ENCODE measurements at regions not wholly inside any gene's neighbourhood (a gene's known extent, or its start where the extent isn't known, plus 50 kb on each side); places are given as distances from the start of the nearest gene placed in this dataset.

DNA sequence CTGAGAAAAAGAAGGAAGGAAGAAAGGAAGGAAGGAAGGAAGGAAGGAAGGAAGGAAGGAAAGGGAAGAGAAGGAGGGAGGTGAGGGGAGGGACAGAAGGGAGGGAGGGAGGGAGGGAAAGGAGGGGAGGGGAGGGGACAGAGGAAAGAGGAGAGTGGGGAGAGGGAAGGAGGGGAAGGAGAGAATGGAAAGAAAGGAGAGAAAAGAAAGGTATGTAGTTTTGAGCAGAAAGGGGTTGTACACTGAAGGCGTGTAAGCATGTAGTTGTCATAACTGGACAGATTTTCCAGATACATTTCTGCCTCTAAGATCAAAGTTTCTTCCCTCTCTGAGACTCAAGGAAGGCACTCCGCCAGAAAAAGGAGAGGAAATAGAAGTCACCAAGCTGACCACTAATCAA lies 113.4 kb upstream of the KBTBD8 start:
- H3K4me2 ChIP-seq (ENCODE audit: low read length) = no peak overlapping the region
- H3F3A ChIP-seq (ENCODE audit: insufficient read depth, low read length) = no peaks in the 10 kb centered on the region
- no peaks in the 10 kb centered on the region for H3K9me3 ChIP-seq (ENCODE audit: low read length)
- H3K9me2 ChIP-seq (ENCODE audit: low read depth, low read length) = no peaks in the 10 kb centered on the region
- no peaks in the 10 kb centered on the region for H3K36me3 ChIP-seq (ENCODE audit: insufficient read depth, low read length)
- no peak overlapping the region for H3K4me3 ChIP-seq (ENCODE audit: low read depth, low read length, poor library complexity, severe bottlenecking)
- H4K20me1 ChIP-seq (ENCODE audit: insufficient read depth, low read length) = no peaks in the 10 kb centered on the region
- H3K27ac ChIP-seq (ENCODE audit: low read depth, low read length, poor library complexity, severe bottlenecking) = no peak overlapping the region
- no peaks in the 10 kb centered on the region for H3K79me2 ChIP-seq (ENCODE audit: insufficient read depth, low read length)
- H3K4me1 ChIP-seq (ENCODE audit: insufficient read depth, low read length, severe bottlenecking) = no peaks in the 10 kb centered on the region
- no peaks in the 10 kb centered on the region for H3K27me3 ChIP-seq (ENCODE audit: insufficient read depth, low read length)
- H2AFZ ChIP-seq (ENCODE audit: low read length) = no peak overlapping the region
- no peak overlapping the region for H3K9ac ChIP-seq (ENCODE audit: low read length)
- TF ChIP-seq, protein P1, sequence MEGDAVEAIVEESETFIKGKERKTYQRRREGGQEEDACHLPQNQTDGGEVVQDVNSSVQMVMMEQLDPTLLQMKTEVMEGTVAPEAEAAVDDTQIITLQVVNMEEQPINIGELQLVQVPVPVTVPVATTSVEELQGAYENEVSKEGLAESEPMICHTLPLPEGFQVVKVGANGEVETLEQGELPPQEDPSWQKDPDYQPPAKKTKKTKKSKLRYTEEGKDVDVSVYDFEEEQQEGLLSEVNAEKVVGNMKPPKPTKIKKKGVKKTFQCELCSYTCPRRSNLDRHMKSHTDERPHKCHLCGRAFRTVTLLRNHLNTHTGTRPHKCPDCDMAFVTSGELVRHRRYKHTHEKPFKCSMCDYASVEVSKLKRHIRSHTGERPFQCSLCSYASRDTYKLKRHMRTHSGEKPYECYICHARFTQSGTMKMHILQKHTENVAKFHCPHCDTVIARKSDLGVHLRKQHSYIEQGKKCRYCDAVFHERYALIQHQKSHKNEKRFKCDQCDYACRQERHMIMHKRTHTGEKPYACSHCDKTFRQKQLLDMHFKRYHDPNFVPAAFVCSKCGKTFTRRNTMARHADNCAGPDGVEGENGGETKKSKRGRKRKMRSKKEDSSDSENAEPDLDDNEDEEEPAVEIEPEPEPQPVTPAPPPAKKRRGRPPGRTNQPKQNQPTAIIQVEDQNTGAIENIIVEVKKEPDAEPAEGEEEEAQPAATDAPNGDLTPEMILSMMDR (IDR thresholded peaks at IDR 0.05; ENCODE audit: low read length) = no peak
- TF ChIP-seq EZH2 (IDR thresholded peaks at IDR 0.05; ENCODE audit: borderline replicate concordance, low read length) = no peak

DNA sequence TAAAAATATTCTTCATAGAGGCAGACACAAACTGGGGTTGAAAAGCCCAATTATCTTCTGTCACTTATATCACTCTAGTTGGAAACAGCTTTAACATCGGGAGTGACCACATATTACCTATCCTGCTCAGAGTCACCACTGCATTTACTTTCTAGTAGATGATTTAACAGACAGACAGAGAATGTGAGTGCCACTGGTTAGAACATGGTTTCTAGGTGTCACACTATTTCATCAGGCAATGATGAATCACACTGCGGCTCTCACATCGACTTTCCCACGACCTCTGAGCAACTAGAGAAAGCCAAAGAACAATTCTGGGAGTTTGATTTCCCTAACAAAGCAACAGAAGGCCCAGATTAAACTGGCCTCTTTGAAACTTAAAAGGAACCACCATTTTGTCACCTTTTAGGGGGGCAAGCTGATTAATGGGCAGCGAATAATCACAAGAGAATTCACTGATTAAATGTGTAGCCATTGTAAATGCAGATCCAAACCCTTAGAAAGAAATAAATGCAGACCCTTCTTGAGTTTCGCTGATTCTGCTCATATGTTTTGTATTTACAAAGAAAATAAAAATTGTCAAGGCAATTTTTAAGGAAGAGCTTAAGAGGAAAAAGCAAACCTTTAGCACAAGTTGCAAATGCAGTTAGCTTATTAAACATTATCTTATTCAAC lies 112.6 kb upstream of the KBTBD8 start:
- Histone ChIP-seq H3K9me2 (ENCODE audit: low read depth, low read length) (no peaks in the 10 kb centered on the region), H2AFZ (ENCODE audit: low read length) (no peak overlapping the region), H3K36me3 (ENCODE audit: insufficient read depth, low read length) (no peaks in the 10 kb centered on the region), H3F3A (ENCODE audit: insufficient read depth, low read length) (no peaks in the 10 kb centered on the region), H3K27me3 (ENCODE audit: insufficient read depth, low read length) (no peaks in the 10 kb centered on the region), H3K4me3 (ENCODE audit: low read depth, low read length, poor library complexity, severe bottlenecking) (no peak overlapping the region), H3K4me1 (ENCODE audit: insufficient read depth, low read length, severe bottlenecking) (no peaks in the 10 kb centered on the region), H3K79me2 (ENCODE audit: insufficient read depth, low read length) (no peaks in the 10 kb centered on the region), H3K9ac (ENCODE audit: low read length) (no peak overlapping the region), H3K9me3 (ENCODE audit: low read length) (no peaks in the 10 kb centered on the region), H4K20me1 (ENCODE audit: insufficient read depth, low read length) (no peaks in the 10 kb centered on the region), H3K27ac (ENCODE audit: low read depth, low read length, poor library complexity, severe bottlenecking) (no peak overlapping the region), H3K4me2 (ENCODE audit: low read length) (no peak overlapping the region)
- TF ChIP-seq EZH2 (IDR thresholded peaks at IDR 0.05; ENCODE audit: borderline replicate concordance, low read length) = no peak
- TF ChIP-seq, protein P1 (IDR thresholded peaks at IDR 0.05; ENCODE audit: low read length) = no peak

DNA sequence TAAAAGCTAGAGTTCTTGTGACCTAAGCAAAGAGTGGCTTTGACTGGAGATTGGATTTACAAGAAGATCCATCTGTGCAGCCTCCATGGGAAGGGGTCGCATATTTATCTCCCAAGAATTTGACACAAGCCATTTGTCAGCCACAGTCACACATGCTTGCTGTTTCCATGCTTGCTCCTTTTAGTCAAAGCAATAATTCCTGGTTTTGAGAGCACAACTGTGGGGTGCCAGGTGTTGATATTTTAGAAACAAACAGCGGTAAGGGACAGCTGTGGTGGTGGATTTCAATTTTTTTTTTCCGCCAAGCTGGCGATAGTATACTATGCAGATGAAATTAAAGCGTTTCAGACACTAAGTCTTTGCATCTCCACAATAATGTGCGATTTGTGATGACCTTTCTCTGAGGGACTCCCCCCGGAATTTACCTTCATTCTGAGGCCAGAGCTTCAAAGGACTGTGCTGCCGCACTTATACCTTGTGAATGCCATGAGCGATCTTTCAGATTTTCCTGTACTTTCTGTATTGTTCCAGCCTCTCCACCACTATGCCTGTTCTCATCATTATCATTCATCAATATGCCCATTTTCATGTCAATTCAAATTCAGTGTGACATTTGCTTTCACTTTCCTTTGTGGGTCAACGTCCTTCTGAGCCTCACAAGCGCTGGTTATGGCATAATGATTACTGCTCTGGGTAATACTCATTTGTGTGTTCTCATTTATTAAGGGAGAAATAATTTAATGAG lies 108.2 kb upstream of the KBTBD8 start:
- Histone ChIP-seq H3K9me3 (ENCODE audit: low read length) (no peaks in the 10 kb centered on the region), H3K79me2 (ENCODE audit: insufficient read depth, low read length) (no peaks in the 10 kb centered on the region), H3K4me2 (ENCODE audit: low read length) (no peak overlapping the region), H3K9ac (ENCODE audit: low read length) (no peak overlapping the region), H2AFZ (ENCODE audit: low read length) (no peak overlapping the region), H4K20me1 (ENCODE audit: insufficient read depth, low read length) (no peaks in the 10 kb centered on the region), H3K36me3 (ENCODE audit: insufficient read depth, low read length) (no peaks in the 10 kb centered on the region), H3K4me3 (ENCODE audit: low read depth, low read length, poor library complexity, severe bottlenecking) (no peak overlapping the region), H3F3A (ENCODE audit: insufficient read depth, low read length) (no peaks in the 10 kb centered on the region), H3K27ac (ENCODE audit: low read depth, low read length, poor library complexity, severe bottlenecking) (no peak overlapping the region), H3K9me2 (ENCODE audit: low read depth, low read length) (no peaks in the 10 kb centered on the region), H3K4me1 (ENCODE audit: insufficient read depth, low read length, severe bottlenecking) (no peaks in the 10 kb centered on the region), H3K27me3 (ENCODE audit: insufficient read depth, low read length) (no peaks in the 10 kb centered on the region)
- TF ChIP-seq, protein P1 (IDR thresholded peaks at IDR 0.05; ENCODE audit: low read length) = no peak
- TF ChIP-seq EZH2 (IDR thresholded peaks at IDR 0.05; ENCODE audit: borderline replicate concordance, low read length) = no peak
